Pulmonary artery endothelial cell (primary cell): ENCODE measurements at regions not wholly inside any gene's neighbourhood (a gene's known extent, or its start where the extent isn't known, plus 50 kb on each side); places are given as distances from the start of the nearest gene placed in this dataset.

Source experiments
- DNase-seq: peaks from one replicate; pipeline ENCODE4 v3.0.0-alpha.2; 2011; ENCODE audit warnings: low read depth, low spot score

DNA sequence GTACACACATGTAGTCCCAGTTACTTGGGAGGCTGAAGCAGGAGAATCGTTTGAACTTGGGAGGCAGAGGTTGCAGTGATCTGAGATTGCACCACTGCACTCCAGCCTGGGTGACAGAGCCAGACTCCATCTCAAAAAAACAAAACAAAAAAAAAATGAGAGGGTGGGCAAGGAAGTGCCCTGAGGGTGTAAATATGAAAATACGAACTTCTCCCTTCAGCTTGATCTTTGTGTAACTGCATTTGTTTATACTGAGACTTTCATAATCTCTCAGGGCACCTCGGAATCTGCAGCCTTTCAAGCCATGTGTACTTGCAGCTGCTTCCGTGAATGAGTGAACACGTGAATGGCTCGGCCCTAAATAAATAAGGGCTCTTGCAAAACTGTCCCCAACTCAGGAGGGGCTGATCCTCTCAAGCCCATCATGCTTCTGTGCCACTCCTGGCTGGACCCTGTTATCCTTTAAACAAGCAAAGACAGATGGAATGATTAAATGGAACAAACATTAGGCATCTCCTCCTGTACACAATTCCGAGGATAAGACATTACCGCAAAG, 96.8 kb downstream of the BOD1L2 start:
- no peak for DNase-seq

DNA sequence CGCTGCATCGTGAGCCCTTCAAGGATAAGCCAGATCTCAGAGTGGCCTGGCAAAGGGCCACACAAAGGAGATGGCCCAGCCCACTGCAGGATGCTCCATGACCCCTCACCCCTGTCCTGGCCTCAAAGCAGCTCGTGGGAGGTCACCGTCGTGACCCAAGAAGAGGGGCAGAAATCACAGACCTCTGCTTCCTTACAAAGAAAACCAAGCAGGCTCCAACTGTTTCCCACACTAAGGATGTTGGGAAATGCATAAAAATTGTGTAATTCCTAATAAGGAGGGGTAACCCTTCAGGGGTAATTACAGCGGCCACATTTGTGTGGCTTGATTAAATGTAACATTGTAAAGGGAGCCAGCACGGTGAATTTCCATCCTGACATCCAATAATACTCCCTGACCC, 102.3 kb downstream of the BOD1L2 start:
- DNase-seq, result no peak

DNA sequence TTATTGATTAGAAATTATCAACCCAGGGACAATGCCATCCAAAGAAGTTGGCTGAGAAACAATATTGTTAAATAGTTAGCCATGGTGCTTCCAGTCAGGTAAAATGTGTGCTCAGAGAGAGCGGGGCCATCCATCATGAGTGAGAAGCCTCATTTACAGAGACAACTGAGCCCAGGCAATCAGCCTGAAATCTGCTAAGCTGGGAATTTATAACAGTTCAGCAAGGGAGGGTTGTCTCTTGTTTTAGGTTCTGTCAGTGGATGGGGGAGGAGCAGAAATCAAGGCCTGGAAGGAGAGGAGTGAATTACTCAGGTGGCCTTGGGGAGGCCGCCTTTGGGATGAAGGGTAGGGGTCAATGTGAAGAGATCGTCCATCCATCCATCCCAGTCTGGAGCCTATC, 102.5 kb upstream of the ST8SIA3 start:
- no peak for DNase-seq

DNA sequence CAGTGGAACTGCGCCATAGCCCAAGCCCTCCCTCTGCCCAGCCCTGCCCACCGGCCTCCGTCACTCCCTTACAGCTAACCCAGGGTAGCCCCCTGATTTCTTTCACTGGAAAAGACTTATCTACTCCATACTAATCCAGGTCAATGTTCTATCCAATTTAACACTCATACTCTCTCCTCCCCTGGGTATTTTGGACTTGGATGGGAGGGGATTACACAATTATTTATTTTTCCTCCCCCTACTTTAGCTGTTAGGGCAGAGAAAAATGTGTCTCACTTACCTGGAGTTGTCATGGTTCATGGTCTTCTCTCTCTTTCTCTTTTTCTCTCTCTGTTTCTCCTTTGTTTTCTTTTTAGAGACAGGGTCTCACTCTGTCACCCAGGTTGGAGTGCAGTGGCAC, 100.6 kb upstream of the ST8SIA3 start:
- no peak for DNase-seq

DNA sequence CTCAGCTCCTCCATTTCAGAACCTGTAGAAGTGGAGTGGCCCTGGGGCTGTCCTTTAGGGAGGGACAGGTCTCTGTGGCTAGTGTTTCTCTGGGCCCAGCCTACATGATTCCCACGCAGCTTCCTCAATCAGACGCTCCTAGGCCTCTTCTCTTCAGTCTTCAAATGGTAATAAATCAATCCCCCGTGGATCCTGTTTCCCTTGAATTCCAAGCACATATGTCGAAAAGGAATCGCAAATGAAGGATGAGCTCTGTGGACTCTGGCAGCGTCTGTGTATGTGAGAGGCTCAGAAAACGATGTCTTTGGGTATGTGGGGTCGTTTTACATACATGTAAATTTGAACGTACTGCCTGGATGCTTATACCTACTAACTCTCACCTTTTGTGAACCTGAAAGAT, 98.5 kb upstream of the ST8SIA3 start:
- no peak for DNase-seq

DNA sequence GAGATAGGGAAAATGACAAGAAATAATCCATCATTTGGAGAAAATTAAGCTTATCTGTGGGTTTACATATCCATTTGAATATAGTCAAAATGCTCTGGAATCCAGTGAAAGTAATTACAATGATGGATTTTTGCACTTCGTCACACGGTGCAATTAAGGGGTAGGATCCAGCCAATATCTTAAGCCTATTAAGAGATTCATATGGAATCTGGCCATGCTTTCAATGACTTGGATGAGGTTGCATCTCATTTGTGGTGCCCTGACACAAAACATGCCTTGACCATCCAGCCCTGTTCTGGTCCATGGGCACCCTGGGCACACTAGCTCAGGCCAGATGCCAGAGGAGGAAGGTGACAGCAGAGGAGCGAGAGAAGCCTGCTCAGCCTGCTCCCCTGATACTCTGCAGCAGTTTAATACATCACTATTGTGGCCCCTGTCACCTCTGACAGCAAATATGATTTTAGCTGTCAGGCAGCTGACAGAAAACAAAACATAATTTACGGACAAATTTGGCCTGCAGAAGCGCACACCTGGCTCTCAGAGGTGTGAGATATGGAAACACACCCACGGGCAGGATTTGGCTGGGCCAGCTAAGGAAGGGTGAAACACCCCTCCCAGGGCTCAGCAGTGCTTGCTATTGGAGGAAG, 94.1 kb upstream of the ST8SIA3 start:
- no peak for DNase-seq

DNA sequence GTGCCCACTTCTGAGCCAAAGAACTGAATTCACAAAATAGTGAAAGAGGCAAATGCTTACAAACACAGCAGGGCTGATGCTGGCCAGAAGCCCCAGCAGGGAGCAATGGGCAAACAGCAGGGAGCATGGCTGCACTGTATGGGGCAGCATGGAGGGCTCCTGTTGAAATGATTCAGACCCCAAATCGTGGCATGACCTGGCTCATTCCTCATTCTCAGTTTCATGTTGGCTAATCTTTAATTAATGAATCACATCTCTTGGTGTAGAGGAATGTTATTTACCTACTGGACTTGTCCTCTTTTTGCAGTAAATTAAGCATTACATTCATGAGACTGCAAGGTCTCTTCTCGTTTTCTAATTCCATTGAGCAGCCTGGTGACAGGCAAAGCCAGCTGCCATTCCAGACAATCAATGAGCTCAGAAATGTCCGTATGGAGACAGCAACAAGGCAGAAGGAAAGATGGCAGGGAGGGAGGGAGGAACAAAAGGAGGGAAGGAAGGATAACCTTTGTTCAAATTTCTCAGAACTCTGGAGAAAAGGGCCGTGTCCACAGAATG, 84.9 kb upstream of the ST8SIA3 start:
- DNase-seq, result no peak

DNA sequence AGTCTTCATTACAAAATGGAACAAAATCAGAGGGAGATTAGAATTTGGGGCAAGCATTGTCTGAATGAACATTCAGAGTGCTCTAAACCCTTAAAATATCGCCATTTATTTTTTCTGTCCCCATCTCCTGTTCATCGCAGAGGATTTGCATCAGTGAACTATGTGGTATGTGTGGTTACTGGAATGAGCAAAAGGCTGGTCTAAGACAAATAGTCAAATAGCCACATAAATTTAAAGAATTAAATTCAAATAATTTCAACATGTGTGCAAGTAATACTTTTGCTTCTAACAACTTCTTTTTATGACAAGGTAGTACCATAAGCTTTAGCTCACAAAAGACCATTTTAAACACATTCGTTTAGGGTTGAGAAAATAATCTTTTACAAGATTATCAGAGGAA, 82.6 kb upstream of the ST8SIA3 start:
- no peak for DNase-seq

DNA sequence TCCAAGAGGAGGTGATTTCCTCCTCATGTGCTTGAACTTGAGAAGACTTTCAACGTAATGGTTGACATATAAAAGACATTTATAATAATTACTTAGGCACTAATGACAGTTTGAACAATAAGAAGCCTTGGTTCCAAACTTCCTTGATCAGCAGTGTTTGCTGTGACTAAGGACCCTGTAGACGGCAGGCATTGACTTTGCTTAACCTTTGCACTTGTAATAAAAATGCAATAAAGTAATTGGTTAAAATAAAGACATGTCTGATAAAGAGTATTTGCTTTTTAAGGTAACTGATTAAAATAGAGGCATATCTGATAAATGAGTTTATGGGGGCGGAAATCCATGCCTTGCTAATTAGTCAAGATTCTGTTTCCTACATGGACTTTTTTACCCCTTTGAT, 82.2 kb upstream of the ST8SIA3 start:
- no peak for DNase-seq

DNA sequence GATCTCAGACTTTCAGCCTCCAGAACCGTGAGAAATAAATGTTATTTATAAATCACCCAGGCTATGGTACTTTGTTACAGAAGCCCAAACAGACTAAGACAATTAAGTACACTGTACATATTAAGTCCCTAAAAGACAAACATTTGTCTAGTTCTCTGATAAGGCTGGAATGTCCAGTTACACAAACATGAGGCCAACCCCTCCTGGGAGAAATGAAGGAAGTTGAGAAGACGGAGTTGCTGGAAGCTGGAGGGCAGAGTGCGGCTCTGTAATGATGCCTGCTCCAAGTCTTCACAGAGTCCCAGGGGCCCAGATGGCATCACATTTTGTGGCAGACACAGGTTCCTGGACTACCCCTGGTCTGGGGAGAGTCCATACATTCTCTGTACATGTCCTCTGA, 79.2 kb upstream of the ST8SIA3 start:
- DNase-seq, result no peak

DNA sequence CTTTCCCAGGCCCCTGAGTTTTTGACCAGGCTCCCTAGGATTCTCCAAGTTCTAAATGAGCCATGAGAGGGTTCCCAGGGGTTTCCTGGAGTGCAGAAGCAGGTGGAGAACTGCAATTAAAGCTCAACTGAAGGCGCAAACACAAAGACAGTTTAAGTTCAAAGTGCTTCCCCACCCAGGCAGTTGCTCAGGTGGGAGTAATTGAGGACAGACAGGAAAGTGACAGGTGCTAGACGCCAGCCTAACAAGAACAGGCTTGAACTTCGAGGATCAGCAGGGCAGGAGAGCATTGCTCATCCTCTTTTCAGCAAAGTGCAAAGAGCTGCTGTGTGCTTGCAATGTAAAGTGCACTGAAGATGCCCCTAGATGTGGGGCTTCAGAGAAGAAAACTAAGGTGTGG, 77.2 kb upstream of the ST8SIA3 start:
- DNase-seq, result no peak

DNA sequence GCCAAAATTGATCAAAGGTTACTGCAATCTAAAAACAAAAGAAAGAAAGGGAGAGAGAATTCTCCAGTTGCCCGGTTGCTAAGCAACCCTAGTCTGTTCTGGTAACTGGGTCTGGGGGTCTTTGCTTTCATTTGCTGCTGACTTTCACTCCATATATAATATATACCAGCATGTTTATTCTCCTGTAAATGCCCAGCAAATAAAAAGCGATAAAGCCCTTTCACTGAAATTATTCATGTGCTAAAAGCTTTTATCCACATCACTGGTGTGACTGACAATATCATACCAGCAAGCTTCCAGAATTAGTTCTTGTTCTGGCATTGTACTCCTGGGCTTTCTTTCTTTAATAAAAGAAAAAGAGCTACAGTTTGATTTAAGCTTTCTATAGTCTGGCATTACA, 75.5 kb upstream of the ST8SIA3 start:
- DNase-seq, result no peak

DNA sequence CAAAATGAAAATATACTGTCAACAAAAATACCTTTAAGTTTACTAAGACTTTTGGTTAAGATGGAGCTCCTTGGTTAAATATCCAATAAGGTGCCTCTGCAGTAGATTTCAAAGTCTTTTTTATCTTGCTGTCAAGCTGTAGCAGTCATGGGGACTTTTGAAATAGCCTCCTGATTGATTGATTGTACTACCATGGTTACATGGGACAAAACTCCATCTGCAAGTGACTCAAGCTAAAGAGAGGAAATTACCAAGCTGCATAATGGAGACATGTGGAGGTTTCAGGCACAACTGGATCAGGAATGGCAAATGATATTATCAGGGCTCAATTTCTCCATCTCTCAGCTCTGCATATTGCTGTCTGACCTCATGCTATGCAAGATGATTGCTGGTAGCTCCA, 73.4 kb upstream of the ST8SIA3 start:
- DNase-seq, result no peak

DNA sequence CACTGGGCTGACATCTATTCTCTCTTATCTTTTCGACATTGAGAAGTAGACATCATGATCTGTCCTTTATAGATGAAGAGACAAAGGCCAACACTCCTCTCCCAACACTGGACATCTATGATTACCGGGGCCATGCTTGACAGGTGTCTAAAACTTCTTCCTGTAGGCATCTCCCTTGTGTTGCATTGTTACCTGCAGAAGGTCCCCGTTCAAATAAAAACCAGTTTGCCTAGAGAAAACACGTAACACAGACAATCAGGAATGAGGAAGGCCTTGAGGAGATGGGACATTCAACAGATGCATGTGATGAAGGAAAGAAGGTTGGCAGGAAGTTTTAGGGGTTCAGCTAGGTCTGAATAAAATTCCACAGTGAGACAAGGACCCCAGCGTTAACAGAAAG, 70.8 kb upstream of the ST8SIA3 start:
- DNase-seq, result no peak

DNA sequence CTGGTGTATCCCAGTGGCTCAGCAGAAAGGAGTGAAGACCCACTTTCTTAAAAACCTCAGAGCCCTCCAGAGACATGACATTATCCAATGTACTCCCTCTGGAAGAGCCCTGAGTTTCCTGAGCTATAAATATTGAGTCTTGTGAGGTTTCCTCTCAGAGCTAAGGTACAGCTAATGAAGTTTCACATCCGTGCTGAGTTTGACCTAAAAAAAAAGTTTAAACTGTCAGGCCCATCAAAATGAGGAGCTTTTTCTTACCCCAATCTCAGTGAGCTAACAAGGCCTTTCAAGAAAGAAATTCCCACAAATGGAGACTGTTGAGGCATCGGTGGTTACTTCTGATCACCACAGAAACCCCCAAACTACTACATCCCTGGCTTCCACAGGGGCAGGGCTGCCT, 65.4 kb upstream of the ST8SIA3 start:
- DNase-seq, result no peak

DNA sequence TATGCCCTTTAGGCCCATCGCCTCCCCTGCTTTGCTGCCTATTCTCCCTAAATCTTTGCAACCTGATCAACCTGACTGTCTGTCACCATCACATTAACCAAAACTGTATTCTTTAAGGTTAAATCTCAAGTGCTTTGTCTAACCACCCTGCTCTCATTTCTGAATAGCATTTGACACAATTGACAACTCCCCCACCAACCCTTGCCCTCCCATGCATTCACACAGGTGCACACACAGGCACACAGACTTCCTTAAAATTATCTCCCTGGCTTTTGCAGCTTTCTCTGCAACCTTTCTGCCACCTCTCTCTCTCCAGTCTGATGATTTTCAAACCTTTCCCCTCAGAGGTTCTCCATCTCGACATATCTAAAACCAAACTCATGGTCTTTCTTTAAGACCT, 64.6 kb upstream of the ST8SIA3 start:
- DNase-seq, result no peak

DNA sequence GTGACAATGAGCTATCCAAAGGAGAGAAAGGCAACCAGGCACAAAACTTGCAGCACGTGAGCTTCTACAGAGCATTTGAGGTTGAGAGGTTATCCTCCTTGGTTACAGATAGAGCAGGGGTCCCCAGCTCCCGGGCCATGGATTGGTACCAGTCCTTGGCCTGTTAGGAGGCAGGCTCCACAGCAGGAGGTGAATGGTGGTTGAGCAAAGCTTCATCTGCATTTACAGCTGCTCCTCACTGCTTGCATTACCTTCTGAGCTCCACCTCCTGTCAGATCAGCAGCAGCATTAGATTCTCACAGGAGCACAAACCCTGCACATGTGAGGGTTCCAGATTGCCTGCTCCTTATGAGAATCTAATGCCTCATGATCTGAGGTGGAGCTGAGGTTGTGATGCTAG, 57.8 kb upstream of the ST8SIA3 start:
- no peak for DNase-seq

DNA sequence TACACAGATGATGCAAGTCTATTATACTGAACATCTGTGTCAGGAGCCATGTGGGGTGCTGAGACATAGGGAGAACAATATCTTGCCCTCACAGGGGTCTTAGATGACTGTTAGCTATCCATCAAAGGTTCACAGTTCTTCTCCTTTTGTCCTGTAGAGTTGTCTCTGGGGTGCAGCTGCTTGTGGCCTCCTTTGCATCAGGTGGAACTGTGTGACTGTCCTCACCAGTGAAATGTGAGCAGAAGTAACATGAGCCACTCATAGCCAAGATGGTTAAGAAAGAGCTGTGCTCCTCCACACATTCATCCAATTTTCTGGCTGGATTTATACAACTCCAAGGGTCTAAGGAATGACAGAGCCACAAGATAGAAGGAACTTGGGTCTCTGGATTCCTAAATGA, 56.0 kb upstream of the ST8SIA3 start:
- no peak for DNase-seq

DNA sequence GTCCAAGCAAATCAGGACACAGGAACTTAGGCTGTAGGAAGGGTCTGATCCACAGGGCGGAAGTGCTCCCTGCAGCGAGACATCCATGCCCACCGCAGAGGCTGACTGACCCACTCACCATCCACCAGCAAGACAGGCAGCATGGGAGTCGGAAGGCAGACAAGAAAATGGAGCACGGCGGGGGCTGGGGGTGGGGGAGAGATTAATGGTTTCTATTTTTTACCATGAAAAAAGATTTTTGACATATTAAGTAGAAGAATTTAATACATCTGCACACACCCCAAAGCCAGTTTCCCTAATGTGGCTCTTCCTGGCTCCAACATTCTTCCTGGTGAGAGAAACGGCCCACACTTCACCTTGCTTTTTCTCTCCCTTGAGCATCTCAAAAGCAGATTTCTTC, 55.1 kb upstream of the ST8SIA3 start:
- no peak for DNase-seq

DNA sequence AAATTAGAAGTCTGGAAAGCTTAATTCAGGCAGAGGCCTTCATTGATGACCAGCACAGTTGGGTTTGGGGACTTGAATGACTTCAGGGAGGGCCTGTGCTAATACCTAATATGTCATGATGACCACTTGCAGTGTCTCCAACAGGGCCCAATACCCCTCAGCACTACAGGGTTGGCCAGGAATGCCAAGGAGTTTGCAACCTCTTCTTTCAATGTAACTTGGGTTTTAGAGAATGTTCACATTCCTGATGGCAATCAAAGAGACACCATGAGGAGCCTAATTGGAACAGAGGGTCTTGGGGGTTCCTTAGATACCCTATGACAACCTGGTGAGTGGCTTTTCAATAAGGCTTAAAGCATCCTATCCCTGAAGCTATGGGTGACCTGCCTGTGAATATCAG, 52.4 kb upstream of the ST8SIA3 start:
- no peak for DNase-seq

DNA sequence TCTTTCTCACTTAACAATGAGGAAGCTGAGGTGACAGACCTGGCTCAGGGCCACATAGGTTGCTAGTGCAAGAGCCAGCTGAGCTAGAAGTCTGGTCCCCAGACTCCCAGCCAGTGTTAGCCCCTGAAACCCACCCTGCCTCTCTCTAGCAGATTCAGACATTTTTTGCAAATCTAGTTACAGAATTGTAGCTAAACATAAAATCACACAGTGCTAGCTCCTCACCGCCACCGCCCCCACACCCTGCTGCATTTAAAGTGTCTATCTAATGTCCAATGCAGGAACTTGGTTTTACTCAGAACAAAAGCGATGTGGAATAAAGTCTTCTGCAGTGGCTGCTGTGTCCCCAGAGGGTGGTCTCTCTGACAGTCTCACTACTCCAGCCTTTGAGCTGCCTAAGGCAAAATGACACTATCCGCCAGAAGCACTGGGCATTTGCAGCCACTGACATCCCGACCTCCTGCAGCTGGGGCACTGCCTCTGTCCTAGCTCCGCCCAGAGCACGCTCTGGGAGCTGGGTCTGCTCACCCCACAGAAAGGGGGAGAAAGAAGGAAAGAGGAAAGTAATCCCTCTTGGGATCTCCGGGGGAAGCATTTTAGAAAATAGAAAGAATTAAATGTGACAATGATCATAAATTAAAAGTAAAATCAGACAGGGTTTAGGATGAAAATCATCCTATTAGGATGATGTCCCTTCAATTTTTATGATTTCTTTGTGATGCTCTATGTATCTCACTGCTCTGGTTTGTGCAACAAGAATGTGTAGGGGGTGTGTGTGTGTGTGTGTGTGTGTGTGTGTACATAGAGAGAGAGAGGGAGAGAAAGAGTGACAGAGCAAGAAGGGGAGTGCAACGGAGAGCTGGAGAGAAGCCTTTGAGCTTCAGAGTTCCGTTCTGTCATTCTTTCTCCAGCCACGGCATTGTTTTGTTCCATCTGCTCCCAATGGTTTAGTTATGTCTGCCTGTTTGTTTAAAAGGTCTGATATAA, 50.5 kb upstream of the ST8SIA3 start:
- no peak for DNase-seq
